ENCODE measurements at regions not wholly inside any gene's neighbourhood (a gene's known extent, or its start where the extent isn't known, plus 50 kb on each side); places are given as distances from the start of the nearest gene placed in this dataset.

DNA sequence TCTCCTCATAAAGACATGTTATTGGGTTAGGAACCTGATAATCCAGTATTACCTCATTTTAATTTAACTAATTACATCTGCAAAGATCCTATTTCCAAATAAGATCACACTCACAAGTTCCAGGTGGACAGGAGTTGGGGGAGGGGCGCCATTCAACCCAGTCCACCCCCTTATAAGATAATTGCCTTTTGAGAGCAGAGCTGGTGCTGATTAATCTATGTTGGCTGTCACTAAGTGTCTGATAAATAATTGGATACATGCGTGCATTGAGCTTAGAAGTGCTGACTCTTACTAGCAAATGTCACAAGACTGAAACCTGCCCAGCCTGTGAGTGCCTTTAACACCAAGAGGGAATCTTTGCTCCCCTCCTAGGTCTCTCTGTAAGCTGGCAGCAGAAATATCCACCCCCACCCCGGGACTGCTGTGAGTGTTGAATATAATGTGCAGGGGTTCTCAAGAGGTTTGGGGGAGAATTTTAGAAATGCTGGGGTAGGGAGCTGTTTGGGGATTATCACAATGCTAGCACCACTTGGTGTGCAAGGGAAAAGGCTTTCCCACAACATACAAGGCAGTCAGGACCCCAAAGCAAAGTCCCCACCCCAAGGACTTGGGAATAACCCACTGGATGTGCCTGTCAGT, 87.5 kb downstream of the ANKRD60 start:
- intact Hi-C loops (cut with DNase I), result no loop called here
- DNase-seq (ENCODE audit: low spot score), result no peak

DNA sequence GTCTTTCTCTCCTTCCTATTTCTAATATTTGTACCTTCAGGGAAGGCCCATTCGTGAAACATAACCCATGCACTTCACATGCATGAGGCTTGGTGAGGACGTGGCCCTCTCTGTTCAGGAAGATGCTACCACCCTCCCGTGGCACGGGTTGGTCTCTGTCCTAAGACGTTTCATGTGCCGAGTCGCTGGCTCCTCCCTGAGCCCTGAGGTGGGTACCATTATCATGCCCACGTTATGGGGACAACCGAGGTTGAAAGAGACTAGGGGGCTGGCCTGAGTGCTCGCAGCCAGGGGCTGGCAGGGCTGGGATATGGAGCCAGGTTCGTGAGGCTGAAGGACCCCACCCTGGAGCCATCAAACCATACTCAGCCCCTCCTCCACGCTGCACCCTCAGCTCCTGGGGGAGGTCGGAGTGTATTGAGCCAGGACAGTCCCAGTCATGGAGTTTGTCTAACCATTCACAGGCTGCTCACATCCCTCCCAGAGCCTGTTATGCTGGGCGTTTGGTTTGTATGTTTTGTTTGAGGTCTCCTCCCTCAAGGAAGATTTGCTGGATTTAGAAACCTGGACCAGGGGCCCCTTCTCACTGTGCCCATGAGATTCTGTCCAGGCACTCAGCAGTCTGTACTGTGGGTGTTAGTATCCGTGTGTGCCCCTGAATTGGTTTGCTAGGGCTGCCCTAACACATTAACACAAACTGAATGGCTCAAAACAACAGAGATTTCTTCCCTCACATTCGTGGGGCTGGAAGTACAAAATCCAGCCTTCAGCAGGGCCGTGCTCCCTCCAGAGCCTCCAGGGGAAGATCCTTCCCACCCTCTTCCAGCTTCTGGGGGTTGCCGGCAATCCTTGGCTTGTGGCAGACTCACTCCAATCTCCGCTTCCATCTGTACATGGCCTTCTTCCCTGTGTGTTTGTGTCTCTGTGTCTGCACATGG, 88.3 kb downstream of the ANKRD60 start:
- no peak for DNase-seq (ENCODE audit: low spot score)
- intact Hi-C loops (cut with DNase I), result no loop called here

DNA sequence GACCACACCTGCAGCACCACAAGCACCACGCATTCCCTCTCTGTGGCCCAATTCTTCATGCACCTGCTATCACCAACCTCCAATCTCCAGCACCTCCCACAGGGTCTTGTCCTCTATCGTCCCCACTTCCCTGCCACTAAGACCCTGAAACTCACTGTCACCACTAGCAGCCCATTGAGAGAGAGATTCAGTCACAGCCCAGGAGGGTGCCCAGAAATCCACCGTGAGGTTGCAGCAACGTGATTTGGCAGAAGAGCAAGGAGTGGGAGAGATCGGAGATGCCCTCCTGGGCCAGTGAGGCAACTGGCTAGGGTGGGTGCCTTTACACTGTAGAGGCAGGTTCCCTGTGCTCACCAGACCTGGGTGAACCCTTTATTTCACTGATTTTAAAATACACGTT, 90.1 kb downstream of the ANKRD60 start:
- intact Hi-C loops (cut with DNase I), result no loop called here
- no peak for DNase-seq (ENCODE audit: low spot score)

DNA sequence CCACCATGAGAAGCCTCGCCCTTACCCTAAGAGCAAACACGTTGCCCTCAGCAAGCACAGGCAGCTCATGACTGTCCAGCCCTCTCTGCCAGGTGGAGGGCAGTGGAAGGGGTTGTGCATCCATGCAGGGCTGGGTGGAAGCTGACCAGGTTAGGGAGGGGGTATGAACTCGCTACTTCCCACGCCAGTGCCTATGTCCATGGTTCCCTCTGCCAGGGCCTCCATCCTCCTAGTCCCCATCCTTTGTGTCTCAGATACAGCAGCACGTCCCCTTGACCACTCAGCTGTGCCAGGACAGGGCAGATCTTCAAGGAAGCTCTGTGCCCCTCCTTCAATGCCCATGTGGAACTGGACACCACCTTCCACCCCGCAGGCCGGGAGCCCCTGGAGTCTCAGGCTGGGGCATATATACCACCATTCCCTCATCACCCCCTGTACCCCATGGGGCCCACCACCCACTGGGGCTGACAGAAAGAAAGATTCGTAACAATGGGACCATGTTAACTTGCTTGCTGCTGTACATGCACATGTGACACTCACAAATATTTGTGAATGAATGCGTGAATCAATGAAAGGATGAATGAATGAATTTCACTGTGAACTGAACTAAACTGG, 90.7 kb downstream of the ANKRD60 start:
- intact Hi-C loops (cut with DNase I), result no loop called here
- no peak for DNase-seq (ENCODE audit: low spot score)

DNA sequence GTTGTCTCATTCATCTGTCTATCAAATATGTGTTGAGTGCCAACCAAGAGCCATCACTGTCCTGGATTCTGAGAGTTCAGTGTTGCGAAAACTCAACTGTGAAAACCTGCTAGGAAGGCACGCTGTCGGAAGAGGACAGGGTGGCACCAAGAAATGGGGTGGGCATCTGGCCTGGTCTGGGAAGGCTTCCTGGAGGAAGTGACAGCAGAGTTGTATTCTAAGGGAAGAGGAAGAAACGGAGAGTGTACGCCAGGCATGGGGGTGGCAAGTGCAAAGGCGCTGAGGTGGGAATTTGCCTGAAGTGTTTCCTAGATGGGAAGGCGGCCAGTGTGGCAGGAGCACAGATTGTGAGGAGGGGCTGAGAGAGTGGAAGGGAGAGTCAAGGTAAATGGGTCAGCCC, 91.2 kb downstream of the ANKRD60 start:
- intact Hi-C loops (cut with DNase I), result no loop called here
- no peak for DNase-seq (ENCODE audit: low spot score)

DNA sequence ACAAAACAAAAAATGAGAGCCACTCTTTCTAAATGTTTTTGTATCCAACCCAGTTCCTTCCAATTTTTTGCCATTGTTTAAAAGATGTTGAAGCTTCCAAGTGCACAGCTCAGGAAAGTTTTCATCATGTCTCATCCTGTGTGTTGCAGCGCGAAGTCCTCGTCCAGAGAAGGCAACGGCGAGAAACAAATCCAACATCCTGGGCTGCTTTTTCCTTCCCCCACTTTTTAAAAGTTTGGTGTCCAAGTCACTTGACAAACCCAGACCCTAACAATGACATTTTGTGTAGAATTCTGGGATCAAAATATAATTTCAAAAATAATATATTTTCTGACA, 92.3 kb downstream of the ANKRD60 start:
- intact Hi-C loops (cut with DNase I), result no loop called here
- DNase-seq (ENCODE audit: low spot score), result no peak

DNA sequence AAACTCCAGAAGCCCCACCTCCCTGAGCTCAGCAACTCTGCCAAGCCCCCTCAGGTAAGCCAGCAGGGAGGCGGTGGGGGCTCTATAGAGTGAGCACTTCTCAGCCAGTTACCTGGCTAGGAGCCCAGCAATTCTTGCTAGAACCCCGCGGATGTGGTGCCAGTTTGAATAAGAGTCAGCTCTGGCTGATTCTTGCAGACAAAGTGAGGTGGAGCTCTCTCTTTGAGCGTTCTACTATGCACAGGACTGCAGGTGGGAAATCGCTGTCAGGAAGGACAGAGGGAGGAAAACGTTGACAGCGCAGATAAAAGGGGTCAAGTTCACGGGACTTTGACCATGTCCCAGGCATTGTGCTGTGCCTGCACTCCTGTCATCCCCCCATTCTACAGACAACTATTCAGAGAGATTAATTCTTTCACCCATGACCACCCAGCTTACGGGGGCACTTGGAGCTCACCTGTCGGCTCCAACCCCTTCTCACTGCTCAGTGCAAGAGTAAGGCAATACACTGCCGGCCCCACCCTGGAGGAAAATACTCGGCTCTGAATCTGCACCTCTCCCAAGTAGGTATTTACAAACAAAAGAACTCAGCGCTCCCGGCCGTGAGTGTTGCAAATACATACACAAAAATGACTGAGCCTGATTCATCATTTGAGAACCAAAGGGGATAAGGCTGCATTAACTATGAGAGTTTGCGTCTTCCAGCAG, 92.9 kb downstream of the ANKRD60 start:
- DNase-seq (ENCODE audit: low spot score), result no peak
- intact Hi-C loops (cut with DNase I), result loop anchor here in 1 of 2 donors (1.0 kb wide), 1 partner anchor 32 kb away; no protein-coding TSS in a partner anchor

DNA sequence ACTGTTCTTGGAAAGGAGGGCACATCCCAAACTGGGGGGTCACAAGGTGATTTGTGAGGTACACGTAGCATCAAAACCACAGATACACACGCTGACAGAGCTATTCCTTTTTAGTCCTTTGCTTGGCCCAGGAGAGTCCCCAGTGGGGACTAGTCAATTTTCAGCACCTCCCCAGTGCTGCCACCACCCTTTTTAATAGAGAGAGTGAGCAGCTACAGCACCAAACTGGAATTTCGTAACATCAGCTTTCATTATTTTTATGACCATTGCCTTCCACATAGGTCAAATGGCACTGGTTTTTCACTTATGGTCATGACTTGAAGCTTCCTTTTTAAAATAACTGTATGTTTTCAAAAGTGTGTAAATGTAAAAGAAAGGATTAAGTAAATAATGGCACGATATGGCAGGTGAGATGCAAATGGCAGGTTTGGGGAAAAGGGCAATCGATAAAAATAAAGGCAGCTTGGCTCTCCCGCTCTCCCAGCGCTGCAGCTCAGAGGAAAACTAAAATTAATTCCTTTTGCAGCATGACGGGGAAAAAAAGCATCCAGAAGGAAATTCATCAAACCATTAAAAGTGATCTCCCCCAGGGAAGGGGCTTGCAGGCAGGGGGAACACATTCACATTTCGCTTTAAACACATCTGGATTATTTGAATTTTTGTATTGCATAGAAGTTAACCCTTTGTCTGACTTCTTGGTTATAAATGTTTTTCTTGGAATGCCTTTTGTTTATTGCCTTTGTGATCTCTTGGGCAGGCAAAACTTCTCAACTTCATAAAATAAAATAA, 95.2 kb downstream of the ANKRD60 start:
- no peak for DNase-seq (ENCODE audit: low spot score)
- intact Hi-C loops (cut with DNase I), result no loop called here

DNA sequence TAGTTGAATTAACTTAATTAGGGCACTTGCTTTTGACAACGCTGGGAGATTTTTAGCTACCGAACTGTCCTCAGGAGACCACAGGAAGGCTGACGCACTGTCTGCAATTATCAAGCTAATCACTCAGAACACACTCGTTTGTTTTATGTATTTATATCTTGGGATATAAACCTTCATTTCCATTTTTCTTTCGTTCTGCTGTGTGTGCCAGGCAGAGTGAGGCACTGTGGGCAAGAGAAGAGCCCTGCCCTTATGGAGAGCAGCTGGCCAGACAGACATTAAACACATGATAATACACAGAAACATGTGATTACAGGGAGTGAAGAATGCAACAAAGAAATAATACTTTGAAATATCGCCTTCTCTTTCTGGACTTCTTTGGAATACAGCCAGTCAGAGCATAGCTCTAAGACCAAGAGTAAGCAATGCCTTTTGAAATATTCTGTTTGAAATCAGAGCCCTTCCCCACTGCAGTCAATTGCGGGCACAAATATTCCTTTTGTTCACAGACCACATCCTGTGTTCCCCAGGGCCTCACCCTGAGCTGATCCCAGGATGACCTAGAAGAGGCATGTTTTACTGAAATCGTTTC, 96.8 kb downstream of the ANKRD60 start:
- intact Hi-C loops (cut with DNase I), result no loop called here
- no peak for DNase-seq (ENCODE audit: low spot score)

DNA sequence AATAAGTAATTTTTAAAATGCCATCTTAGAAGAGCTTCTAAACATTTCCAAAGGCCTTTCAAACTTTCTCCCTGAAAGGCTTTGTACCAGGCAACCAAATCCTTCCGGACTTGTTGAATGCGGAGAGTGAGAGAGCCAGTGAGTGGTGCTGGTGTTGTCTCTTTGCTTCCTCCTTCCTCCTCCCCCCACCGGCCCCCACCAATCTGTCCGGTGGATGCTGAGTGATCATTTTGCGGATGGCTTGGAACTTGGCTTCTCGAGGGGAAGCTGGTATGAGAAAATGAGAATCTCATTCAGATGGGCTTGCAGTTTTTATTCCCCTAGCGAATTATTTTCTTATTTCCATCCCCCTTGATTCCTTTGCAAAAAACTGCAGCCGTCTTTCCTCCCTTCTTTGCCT, 97.3 kb downstream of the ANKRD60 start:
- intact Hi-C loops (cut with DNase I), result no loop called here
- DNase-seq (ENCODE audit: low spot score), result no peak

DNA sequence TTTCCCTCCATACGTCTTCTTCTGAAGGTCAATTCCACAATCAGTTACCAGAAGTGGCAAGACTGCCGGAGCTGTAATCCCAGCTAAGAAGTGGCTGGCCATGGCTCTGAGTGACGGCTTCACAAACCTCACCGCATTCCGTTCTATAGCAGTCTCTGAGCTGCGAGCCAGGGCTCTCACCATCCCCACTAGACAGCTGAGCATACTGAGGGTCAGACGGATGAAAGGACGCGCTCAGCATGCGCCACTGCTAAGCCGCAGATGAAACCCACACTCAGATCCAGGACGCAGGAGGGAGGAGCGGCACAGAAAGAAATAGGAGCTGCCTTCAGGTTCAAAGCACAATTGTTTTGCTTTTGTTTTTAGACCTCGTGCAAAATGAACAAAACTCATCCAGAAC, 97.9 kb downstream of the ANKRD60 start:
- intact Hi-C loops (cut with DNase I), result no loop called here
- no peak for DNase-seq (ENCODE audit: low spot score)

DNA sequence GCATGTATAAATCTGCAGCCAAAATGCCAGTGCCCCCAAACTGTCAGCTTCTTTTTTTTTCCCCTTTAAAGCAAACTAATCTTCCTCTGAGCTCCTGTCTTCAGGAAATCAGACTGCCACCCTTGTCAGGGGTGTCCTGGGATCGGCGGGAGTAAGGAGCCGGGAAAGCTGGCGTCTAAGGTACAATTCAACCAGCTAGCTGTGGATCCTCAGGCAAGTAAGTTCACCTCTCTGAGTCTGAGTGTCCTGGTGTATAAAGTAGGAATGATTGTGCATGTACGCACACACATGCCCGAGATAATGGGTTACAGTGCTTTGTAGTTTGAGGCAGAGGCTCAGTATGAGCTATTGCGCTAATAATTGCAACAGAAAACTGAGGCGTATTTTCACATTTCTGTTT, 98.3 kb downstream of the ANKRD60 start:
- intact Hi-C loops (cut with DNase I), result no loop called here
- DNase-seq (ENCODE audit: low spot score), result no peak

DNA sequence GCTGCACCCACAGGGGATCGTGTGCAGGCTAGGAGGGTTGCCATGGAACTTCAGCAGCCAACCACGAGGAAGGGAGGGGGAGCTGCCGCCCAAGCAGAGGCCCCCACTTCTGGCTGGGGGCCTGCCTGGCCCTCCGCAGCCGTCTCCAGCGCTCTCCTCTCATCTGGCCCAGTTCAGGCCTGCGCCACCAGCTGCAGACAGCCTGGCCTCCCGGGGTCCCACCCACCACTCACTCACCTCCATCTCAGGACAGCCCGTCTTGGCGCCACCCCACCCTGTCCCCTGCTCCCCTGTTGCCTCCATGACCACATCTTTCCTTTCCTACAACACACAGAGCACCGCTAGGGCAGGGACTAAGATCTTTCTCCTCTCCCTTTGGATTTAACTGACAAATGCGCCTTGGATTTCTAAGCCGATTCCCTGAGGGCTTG, 98.7 kb downstream of the ANKRD60 start:
- DNase-seq (ENCODE audit: low spot score), result no peak
- intact Hi-C loops (cut with DNase I), result no loop called here

DNA sequence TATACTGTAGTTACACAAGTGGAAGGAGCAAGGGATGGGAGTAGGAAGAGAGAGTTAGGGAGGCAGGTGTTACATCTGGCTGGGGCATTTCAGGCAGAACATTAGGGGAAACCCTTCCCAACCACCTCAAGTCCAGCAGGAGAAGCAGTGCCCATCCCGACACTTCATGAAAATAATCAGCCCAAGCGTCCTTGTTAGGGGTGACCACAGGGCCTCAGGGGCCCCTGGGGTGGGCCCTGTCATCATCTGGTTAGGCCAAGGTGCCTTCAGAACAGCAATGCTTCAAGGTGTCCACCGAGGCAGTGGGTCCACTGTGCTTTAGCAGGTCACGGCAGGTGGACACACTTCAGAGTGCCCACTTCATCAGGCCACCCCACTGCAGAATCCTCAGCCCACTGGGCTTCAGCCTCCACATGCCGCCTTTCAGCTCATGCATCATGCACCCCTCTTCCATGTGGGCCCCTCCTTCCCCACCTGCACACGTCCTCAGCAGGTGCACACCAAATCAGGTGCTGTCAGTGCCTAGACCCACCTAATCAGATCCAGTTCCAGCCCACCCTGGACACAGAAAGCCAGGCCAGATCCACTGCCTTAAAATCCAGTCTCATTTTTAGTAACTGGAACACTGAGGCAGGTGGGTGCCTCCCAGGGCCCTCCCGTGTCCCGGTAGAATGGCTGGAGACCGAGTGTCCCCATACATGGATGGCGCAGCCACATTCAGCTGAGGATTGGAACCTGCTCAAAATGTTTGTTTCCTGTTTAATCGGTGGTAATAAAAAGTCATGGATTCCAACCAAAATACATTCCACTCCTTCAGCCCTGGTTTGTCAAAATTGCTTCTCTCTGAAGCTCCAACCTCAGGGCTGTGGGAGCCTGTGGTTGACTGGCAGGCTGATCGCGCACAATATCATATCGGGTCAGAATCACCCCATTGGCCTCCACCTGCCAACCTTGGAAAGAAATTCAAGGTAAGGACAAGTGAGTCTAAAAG, 99.5 kb downstream of the ANKRD60 start:
- DNase-seq (ENCODE audit: low spot score), result no peak
- intact Hi-C loops (cut with DNase I), result no loop called here

DNA sequence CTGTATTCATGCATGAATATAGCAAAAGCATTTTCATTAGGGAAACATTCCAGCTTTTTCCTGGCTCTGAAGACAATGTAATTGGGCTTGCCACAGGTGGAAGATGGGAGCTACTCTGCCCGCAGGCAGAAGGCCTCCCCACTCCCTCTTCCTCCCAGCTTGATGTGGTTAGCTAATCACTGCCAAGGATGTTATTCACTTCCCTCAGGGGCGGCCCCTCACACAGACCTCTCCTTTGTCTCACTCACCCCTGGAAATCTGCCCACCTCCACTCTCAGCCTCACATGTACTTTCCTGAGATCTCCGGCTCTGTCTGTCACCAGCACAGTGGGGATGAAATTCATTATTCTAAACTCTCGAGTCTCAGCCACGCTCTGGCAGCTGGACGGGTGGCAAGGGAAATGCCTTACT, 100.7 kb downstream of the ANKRD60 start:
- no peak for DNase-seq (ENCODE audit: low spot score)
- intact Hi-C loops (cut with DNase I), result no loop called here

DNA sequence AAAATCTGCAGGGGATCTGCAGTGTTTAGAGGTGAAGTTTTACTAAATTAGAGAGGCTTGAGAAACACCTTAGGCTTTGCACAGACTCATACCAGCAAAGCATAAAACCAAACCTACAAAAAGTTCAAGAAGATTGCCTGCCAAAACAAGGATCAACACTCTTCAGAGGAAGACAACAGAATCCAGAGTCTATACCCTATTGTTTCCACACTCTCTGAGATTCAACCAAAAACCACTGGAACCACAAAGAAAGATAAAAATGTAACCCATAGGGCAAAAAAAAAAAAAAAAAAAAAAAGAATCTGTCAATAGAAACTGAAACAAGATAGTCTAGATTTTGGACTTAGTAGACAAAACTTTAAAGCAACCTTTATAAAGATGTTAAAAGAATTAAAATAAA, 102.7 kb downstream of the ANKRD60 start:
- intact Hi-C loops (cut with DNase I), result no loop called here
- no peak for DNase-seq (ENCODE audit: low spot score)

DNA sequence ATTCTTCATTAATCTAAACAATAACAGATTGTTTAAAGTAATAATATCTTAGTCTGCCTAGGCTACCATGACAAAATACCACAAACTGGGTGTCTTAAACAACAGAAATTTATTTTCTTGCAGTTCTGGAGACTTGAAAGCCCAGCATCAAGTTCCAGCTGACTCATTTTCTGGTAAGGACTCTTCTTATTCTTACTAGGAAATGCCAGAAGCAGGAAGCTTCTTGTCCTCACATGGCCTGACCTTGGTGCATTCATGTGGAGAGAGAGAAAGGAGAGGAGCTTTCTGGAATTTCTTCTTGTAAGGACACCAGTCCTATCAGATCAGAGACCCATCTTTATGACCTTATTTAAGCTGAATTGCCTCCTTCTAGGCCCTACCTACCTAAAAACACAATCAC, 110.5 kb downstream of the ANKRD60 start:
- DNase-seq (ENCODE audit: low spot score), result no peak
- intact Hi-C loops (cut with DNase I), result no loop called here

DNA sequence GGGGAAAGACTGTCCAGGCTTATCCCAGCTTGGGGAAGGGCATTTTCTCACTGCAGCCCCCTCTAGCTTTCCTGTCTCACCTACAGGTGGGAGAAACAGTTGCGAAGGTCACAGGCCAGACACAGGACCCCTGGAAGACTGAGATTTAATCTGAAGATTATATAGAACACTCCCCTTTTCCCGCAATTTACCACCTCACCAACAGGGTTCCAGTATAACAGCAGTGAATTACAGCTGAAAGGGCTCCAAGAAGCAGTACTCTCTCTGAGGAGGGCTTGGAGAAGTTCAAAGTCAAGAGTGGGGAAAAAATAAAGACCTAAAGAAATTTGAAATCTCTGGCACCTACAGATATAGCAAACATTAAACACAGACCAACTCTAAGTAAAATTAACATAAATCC, 111.9 kb downstream of the ANKRD60 start:
- DNase-seq (ENCODE audit: low spot score), result no peak
- intact Hi-C loops (cut with DNase I), result no loop called here

Measured in posterior vena cava (tissue), 2 donors.